Right hindlimb (tissue), 1 donor: ENCODE measurements at regions not wholly inside any gene's neighbourhood (a gene's known extent, or its start where the extent isn't known, plus 50 kb on each side); places are given as distances from the start of the nearest gene placed in this dataset.

ENCODE experiments used
- DNase-seq: peaks from one replicate; pipeline ENCODE4 v3.0.0-alpha.2; 2018

- DNase-seq = no peak
Measured at GRCh38 chr3:22236490-22237270, 485.7 kb upstream of the ZNF385D start.

- no peak for DNase-seq
Measured at GRCh38 chr3:22239011-22239410, 488.0 kb upstream of the ZNF385D start.

- no peak for DNase-seq
Measured at GRCh38 chr3:22241110-22241509, 490.1 kb upstream of the ZNF385D start.

- DNase-seq = peak; percentile 80
Measured at GRCh38 chr3:22244761-22245521, 493.9 kb upstream of the ZNF385D start.

GRCh38 chr3:22245811-22246583 is 495.0 kb upstream of the ZNF385D start:
- no peak for DNase-seq

- DNase-seq = no peak
Measured at GRCh38 chr3:22249658-22250057, 498.6 kb upstream of the ZNF385D start.

GRCh38 chr3:22257252-22257651 is 506.2 kb upstream of the ZNF385D start:
- DNase-seq = no peak

- no peak for DNase-seq
Measured at GRCh38 chr3:22262386-22262785, 511.4 kb upstream of the ZNF385D start.

- DNase-seq = no peak
Measured at GRCh38 chr3:22263042-22263441, 512.0 kb upstream of the ZNF385D start.

GRCh38 chr3:22265403-22265802 is 514.4 kb upstream of the ZNF385D start:
- no peak for DNase-seq

GRCh38 chr3:22269831-22270230 is 518.8 kb upstream of the ZNF385D start:
- DNase-seq = peak; percentile 78

GRCh38 chr3:22276351-22276750 is 525.3 kb upstream of the ZNF385D start:
- DNase-seq = no peak

GRCh38 chr3:22284559-22284958 is 533.5 kb upstream of the ZNF385D start:
- no peak for DNase-seq

- DNase-seq = no peak
Measured at GRCh38 chr3:22288756-22289155, 537.7 kb upstream of the ZNF385D start.

GRCh38 chr3:22292681-22293080 is 541.7 kb upstream of the ZNF385D start:
- DNase-seq = no peak

GRCh38 chr3:22296601-22297000 is 545.6 kb upstream of the ZNF385D start:
- DNase-seq = no peak

GRCh38 chr3:22297436-22297835 is 546.4 kb upstream of the ZNF385D start:
- DNase-seq = no peak

- no peak for DNase-seq
Measured at GRCh38 chr3:22306454-22306853, 555.4 kb upstream of the ZNF385D start.

- DNase-seq = no peak
Measured at GRCh38 chr3:22308871-22309270, 557.9 kb upstream of the ZNF385D start.

GRCh38 chr3:22315925-22316324 is 564.9 kb upstream of the ZNF385D start:
- no peak for DNase-seq

GRCh38 chr3:22318325-22318724 is 567.3 kb upstream of the ZNF385D start:
- DNase-seq = no peak

- DNase-seq = no peak
Measured at GRCh38 chr3:22319446-22319845, 568.4 kb upstream of the ZNF385D start.

GRCh38 chr3:22322861-22323260 is 571.9 kb upstream of the ZNF385D start:
- no peak for DNase-seq

- DNase-seq = no peak
Measured at GRCh38 chr3:22326305-22326704, 575.3 kb upstream of the ZNF385D start.
